ENCODE measurements at regions not wholly inside any gene's neighbourhood (a gene's known extent, or its start where the extent isn't known, plus 50 kb on each side); places are given as distances from the start of the nearest gene placed in this dataset.

- TF ChIP-seq POLR2A (IDR thresholded peaks at IDR 0.05; ENCODE audit: low read depth, low read length) (no peak), RCOR1 (IDR thresholded peaks at IDR 0.05; ENCODE audit: insufficient replicate concordance, low read length) (no peak)
Observed at GRCh38 chr12:83958997-83959396, 953.6 kb downstream of the SLC6A15 start.

Measured in IMR-90 (cell line).